CD4-positive, alpha-beta T cell treated with Interleukin-17A for 1 hour (primary cell): ENCODE measurements at regions not wholly inside any gene's neighbourhood (a gene's known extent, or its start where the extent isn't known, plus 50 kb on each side); places are given as distances from the start of the nearest gene placed in this dataset.
"Not testable (repeated sequence)": the region's sequence is repeated elsewhere in the genome, so short reads cannot be mapped to it uniquely, and the experiment has no call there.

Experiments
- DNase-seq: peaks from one replicate; pipeline ENCODE4 v3.0.0-alpha.2; 2020

DNA sequence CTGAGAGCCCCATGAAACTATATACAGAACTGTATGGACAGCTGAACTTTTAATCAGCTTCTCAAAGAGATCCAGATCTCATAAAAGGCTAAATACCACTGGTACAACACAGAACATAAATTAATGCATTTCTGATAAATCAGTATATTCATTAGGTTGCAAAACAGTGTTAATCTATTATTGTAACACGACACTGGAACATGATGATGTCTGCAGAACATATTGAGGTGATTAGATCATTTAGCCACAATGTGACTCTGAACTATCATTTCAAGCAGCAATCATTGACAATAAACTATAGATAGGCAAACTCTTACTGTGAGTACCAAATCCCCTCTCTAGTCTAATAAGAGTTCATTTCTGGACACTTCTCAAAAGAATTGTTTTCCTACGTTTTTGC, 50.3 kb downstream of the GASK1B start:
- no peak for DNase-seq

DNA sequence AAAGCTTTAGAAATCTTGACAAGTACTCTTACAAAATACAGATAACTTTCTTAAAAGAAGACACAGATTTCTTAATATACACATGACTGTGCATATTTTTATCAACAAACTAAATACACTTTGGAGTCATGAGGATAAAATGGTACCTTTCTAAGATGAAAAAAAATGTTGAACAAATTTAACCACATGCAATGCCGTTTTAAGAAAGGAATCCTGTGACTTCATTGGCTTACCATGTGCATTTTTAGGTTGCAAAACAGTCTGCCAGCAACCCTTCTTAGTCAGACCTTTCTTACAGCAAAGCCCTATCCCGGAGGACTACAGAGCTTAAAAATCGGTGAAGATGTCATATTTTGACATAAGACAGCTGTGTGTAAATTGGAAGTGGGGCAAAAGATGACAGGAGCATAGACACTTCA, 51.7 kb downstream of the GASK1B start:
- DNase-seq, result no peak

DNA sequence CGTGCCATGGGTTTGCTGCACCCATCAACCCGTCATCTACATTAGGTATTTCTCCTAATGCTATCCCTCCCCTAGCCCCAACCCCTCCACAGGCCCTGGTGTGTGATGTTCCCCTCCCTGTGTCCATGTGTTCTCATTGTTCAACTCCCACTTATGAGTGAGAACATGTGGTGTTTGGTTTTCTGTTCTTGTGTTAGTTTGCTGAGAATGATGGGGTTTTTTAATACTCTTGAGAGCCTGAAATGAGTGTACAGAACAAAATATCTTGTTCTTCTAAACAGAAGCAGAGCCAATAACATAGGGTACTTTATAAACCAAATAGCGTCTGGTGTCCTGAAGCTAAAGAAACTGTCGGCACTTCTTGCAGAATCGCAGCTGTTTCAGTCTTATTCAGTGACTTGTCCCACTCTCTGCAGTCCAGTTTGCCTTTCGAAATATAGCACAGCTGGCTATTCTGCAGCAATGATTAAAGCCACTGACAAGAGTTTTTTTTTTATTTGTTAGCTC, 52.1 kb downstream of the GASK1B start:
- DNase-seq, result not testable (repeated sequence)

GRCh38 chr4:158112611-158113010, 60.2 kb downstream of the GASK1B start:
- no peak for DNase-seq

DNA sequence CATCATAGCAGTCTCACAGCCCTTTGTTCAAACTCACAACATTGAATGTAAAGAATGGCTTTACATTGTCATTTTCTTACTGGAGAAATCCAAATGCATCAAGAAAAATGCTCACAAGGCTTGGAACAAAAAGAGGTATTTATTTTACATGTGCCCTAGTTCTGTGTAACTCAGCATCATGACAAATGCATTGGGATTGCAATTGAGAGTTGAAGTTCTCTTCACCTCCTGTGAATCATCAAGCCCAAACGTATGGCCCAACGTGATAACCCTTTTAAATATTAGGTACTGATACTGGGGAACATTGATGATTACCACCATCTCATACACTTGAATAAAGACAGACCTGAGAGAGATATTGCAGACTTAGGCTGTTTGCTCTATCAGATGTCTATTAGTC, 61.6 kb downstream of the GASK1B start:
- DNase-seq, result no peak

GRCh38 chr4:158102904-158103303, 69.9 kb downstream of the GASK1B start:
- no peak for DNase-seq

GRCh38 chr4:158099686-158100085, 73.1 kb downstream of the GASK1B start:
- DNase-seq, result no peak

- DNase-seq, result no peak
Measured at GRCh38 chr4:158098802-158099201, 74.0 kb downstream of the GASK1B start.

- DNase-seq, result no peak
Measured at GRCh38 chr4:158094413-158095134, 78.3 kb downstream of the GASK1B start.

DNA sequence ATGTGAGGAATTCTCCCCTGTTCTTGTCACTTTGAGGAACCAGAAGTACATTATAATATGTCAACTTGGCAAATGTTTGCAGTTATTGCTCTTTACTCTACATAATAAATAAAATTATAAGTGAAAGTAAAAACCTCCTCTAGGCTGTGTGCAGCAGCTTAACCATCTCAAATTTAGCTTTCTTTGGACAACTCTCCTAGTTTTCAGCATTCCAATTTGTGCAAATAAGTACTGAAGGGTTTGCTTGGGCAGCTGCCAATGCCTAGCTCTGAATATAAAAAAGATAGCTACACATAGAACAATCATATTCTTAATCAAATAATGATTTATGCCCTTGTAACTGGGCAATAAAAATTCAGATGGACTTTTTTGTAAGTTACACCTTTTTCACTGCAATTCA, 82.5 kb downstream of the GASK1B start:
- DNase-seq, result no peak

DNA sequence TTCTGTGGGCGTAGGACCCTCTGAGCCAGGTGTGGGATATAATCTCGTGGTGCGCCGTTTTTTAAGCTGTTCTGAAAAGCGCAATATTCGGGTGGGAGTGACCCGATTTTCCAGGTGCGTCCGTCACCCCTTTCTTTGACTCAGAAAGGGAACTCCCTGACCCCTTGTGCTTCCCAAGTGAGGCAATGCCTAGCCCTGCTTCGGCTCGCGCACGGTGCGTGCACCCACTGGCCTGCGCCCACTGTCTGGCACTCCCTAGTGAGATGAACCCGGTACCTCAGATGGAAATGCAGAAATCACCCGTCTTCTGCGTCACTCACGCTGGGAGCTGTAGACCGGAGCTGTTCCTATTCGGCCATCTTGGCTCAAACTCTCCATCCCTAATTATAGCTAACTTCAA, 82.9 kb downstream of the GASK1B start:
- not testable (repeated sequence) for DNase-seq

GRCh38 chr4:158080354-158080753, 92.5 kb downstream of the GASK1B start:
- no peak for DNase-seq

- DNase-seq, result no peak
Measured at GRCh38 chr4:158079661-158080060, 93.2 kb downstream of the GASK1B start.

GRCh38 chr4:158077835-158078234, 95.0 kb downstream of the GASK1B start:
- no peak for DNase-seq

DNA sequence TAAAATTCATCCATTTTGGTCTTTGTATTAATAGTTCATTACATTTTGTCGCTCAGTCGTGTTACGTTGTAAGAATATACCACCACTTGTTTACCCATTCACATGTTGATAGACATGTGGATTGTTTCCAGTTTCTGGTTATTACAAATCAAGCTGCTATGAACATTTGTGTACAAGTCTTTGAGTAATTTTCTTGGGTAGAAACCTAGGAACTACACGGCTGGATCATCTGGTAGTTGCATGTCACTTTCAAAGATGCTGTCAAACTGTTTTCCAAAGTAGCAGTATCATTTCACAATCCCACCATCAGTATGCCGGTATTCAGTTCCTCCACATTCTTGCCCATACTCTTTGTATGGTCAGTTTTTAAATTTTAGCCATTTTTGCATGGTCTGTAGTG, 98.0 kb downstream of the GASK1B start:
- DNase-seq, result no peak

- DNase-seq, result no peak
Measured at GRCh38 chr4:158071931-158072330, 100.9 kb downstream of the GASK1B start.

DNA sequence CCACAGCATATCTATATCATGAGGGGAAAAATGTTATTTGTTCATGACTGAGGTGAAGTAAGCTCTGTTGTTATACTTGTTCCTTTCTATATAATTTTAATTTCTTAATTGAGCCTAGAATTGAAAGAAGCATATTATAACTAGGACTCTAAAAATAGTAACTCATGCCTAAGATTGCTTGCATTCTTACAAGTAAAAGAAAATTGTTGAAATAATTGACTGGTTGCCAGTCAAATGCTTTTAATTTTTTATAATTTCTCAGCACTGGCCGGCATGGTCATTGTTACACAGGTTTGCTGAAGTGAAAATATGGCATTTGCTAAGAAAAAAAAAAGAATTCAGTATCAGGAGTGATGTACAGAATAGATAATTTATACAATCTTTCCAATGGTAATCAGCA, 104.8 kb downstream of the GASK1B start:
- DNase-seq, result no peak

- no peak for DNase-seq
Measured at GRCh38 chr4:158067646-158068045, 105.2 kb downstream of the GASK1B start.

GRCh38 chr4:158065603-158066002, 107.2 kb downstream of the GASK1B start:
- no peak for DNase-seq

GRCh38 chr4:158065176-158065575, 107.6 kb downstream of the GASK1B start:
- no peak for DNase-seq

DNA sequence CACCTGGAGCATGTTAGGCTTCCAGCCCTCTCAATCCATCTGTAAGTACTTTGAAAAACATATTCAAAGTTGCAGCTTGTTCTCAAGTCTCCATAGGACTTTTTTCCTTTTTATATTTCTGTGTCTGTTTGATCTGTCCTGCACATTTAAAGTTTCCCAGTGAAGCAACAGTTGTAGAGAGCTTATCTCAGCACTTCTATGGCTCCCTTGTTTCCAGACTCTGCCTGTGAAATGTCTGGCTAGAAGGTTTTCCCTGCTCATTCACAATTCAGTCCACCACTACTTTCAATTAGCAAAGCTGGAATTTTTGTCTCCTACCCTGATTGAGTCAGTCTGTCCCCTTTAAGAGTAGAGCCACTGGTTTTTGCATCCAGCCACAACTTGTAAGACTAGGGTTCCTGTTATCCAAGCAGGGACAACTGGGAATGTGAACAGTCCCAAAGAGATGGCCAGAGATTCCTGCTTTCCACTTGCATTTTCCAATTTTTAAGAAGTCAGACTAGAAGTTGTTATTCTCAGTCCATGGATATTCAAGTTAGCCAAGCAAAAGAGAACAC, 116.1 kb downstream of the GASK1B start:
- no peak for DNase-seq

- no peak for DNase-seq
Measured at GRCh38 chr4:158055668-158056067, 117.2 kb downstream of the GASK1B start.

GRCh38 chr4:158053801-158054200, 119.0 kb downstream of the GASK1B start:
- no peak for DNase-seq

DNA sequence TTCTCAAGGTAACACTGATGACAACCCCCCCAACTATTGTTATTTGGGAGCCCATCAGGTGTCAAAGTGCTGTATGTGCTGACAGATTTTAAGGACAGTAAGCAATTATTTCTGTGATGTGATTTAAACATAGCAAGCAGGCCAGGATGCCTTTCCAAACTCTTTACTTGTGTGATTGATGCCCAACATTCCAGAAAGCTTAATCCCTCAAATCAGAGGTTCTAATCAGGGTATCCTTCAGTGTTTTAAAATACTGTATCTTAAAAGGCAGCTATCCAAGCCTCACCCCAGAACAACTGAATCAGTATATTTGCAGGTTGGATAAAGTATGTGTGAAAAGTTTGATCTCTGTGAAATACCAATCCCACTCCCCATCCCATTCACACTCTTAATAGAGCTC, 119.7 kb downstream of the GASK1B start:
- DNase-seq, result no peak
